Left colon (tissue), 2 donors: ENCODE measurements at regions not wholly inside any gene's neighbourhood (a gene's known extent, or its start where the extent isn't known, plus 50 kb on each side); places are given as distances from the start of the nearest gene placed in this dataset.
"Not testable (repeated sequence)": the region's sequence is repeated elsewhere in the genome, so short reads cannot be mapped to it uniquely, and the experiment has no call there.

Experiments used
- ATAC-seq: fragments of 200-7000 bp; cut with Tn5 transposase; one replicate; pipeline ENCODE4 v1.9.1; 2020; ENCODE audit warnings: mild to moderate bottlenecking, moderate library complexity
- DNase-seq, 2 donors: peaks; one replicate each; pipeline ENCODE4 v3.0.0-alpha.2; 2020
- intact Hi-C, 2 donors: fragments of 100-400 bp; cut with DNase I in 1 of 2; cut with micrococcal nuclease in 1 of 2; formaldehyde crosslinking; loops; one replicate each; pipeline versions ENCODE4 v1.11.2 to v1.14.0; 2022; cut with DNase I, micrococcal nuclease
- donor health status: DM: no; HTN: no; CAD: no.
- donor health status: DM: yes; HTN: yes; CAD: no.

- DNase-seq, intact Hi-C loops, ATAC-seq: not testable (repeated sequence)
Observed at GRCh38 chr20:53862490-53862889, 207.9 kb downstream of the BCAS1 start.

- intact Hi-C loops, DNase-seq, ATAC-seq: not testable (repeated sequence)
Observed at GRCh38 chr20:53862136-53862397, 208.3 kb downstream of the BCAS1 start.

- intact Hi-C loops = no loop called here
- peak; percentile 39 to 71 for DNase-seq
Observed at GRCh38 chr20:53859684-53860083, 210.7 kb downstream of the BCAS1 start.

GRCh38 chr20:53859009-53859408 lies 211.4 kb downstream of the BCAS1 start:
- ATAC-seq, intact Hi-C loops, DNase-seq: not testable (repeated sequence)

More at GRCh38 chr20:53859684-53860083, 210.7 kb downstream of the BCAS1 start:
- peak; percentile 12 for ATAC-seq

GRCh38 chr20:53858516-53858915 lies 211.9 kb downstream of the BCAS1 start:
- intact Hi-C loops, DNase-seq, ATAC-seq: not testable (repeated sequence)

- peak; percentile 85 for DNase-seq
- intact Hi-C loops = no loop called here
- ATAC-seq = peak; percentile 90
Observed at GRCh38 chr20:53857723-53858236, 212.6 kb downstream of the BCAS1 start.

GRCh38 chr20:53856300-53857295 lies 213.8 kb downstream of the BCAS1 start:
- ATAC-seq (no peak), DNase-seq (no peak)
- intact Hi-C loops = no loop called here

- ATAC-seq = no peak
- intact Hi-C loops = no loop called here
Observed at GRCh38 chr20:53855733-53856132, 214.7 kb downstream of the BCAS1 start.

GRCh38 chr20:53854609-53854926 lies 215.8 kb downstream of the BCAS1 start:
- ATAC-seq, DNase-seq, intact Hi-C loops: not testable (repeated sequence)

More at GRCh38 chr20:53855733-53856132, 214.7 kb downstream of the BCAS1 start:
- DNase-seq = no peak

GRCh38 chr20:53853111-53853713 lies 217.2 kb downstream of the BCAS1 start:
- ATAC-seq = no peak
- intact Hi-C loops = no loop called here
- DNase-seq = no peak

GRCh38 chr20:53852691-53853090 lies 217.7 kb downstream of the BCAS1 start:
- ATAC-seq = no peak
- intact Hi-C loops = no loop called here

GRCh38 chr20:53852014-53852413 lies 218.4 kb downstream of the BCAS1 start:
- ATAC-seq (peak; percentile 68), DNase-seq (no peak)
- intact Hi-C loops = no loop called here

More at GRCh38 chr20:53852691-53853090, 217.7 kb downstream of the BCAS1 start:
- DNase-seq = no peak

- intact Hi-C loops = no loop called here
- DNase-seq (no peak), ATAC-seq (no peak)
Observed at GRCh38 chr20:53850319-53850718, 220.1 kb downstream of the BCAS1 start.

GRCh38 chr20:53849471-53850059 lies 220.8 kb downstream of the BCAS1 start:
- no peak for DNase-seq
- intact Hi-C loops = no loop called here
- no peak for ATAC-seq

GRCh38 chr20:53848304-53848703 lies 222.1 kb downstream of the BCAS1 start:
- intact Hi-C loops = no loop called here
- DNase-seq (no peak), ATAC-seq (no peak)

- ATAC-seq (no peak), DNase-seq (no peak)
- intact Hi-C loops = no loop called here
Observed at GRCh38 chr20:53847837-53848170, 222.6 kb downstream of the BCAS1 start.

GRCh38 chr20:53847139-53847836 lies 223.1 kb downstream of the BCAS1 start:
- intact Hi-C loops = no loop called here
- DNase-seq (no peak), ATAC-seq (no peak)

- intact Hi-C loops = no loop called here
- ATAC-seq = no peak
- no peak for DNase-seq
Observed at GRCh38 chr20:53846640-53847039, 223.8 kb downstream of the BCAS1 start.

- intact Hi-C loops = no loop called here
- ATAC-seq (no peak), DNase-seq (no peak)
Observed at GRCh38 chr20:53845980-53846379, 224.4 kb downstream of the BCAS1 start.
